SK-N-SH treated with all-trans-retinoic acid at 6 μM for 48 hours (cell line): ENCODE measurements at regions not wholly inside any gene's neighbourhood (a gene's known extent, or its start where the extent isn't known, plus 50 kb on each side); places are given as distances from the start of the nearest gene placed in this dataset.
"Not testable (repeated sequence)": the region's sequence is repeated elsewhere in the genome, so short reads cannot be mapped to it uniquely, and the experiment has no call there.

Source experiments
- ATAC-seq: fragments of 200-7000 bp; cut with Tn5 transposase; 3 replicates; pipeline ENCODE4 v1.9.1; 2020; ENCODE audit warnings: mild to moderate bottlenecking, moderate library complexity
- ARNTL ChIP-seq: fragments of 450-650 bp; formaldehyde crosslinking; IDR thresholded peaks from 2 replicates; pipeline ENCODE4 v1.5.0; 2020; ENCODE audit warnings: low read depth, mild to moderate bottlenecking, moderate library complexity, borderline replicate concordance
- BACH2 ChIP-seq: fragments of 250-450 bp; sonication (Bioruptor Pico); IDR thresholded peaks from 2 replicates; pipeline ENCODE4 v1.9.0; 2021; ENCODE audit warnings: mild to moderate bottlenecking, borderline replicate concordance
- CREB5 ChIP-seq: fragments of 250-450 bp; sonication (Bioruptor Pico); IDR thresholded peaks from 2 replicates; pipeline ENCODE4 v1.5.1; 2020; ENCODE audit warnings: low read depth, mild to moderate bottlenecking, moderate library complexity
- CSDC2 ChIP-seq: fragments of 250-450 bp; sonication (Bioruptor Pico); IDR thresholded peaks from 2 replicates; pipeline ENCODE4 v1.5.0; 2020; ENCODE audit warnings: mild to moderate bottlenecking, moderate library complexity
- ESRRG ChIP-seq: fragments of 250-450 bp; sonication (Bioruptor Pico); IDR thresholded peaks from 2 replicates; pipeline ENCODE4 v1.6.1; 2021; ENCODE audit warnings: mild to moderate bottlenecking
- GLIS3 ChIP-seq: fragments of 250-450 bp; sonication (Bioruptor Pico); IDR thresholded peaks from 2 replicates; pipeline ENCODE4 v1.5.0; 2020; ENCODE audit warnings: mild to moderate bottlenecking, moderate library complexity
- ISL1 ChIP-seq: fragments of 250-450 bp; sonication (Bioruptor Pico); IDR thresholded peaks from 2 replicates; pipeline ENCODE4 v2.1.2; 2022; ENCODE audit warnings: mild to moderate bottlenecking, moderate library complexity
- PATZ1 ChIP-seq: fragments of 250-450 bp; sonication (Bioruptor Pico); IDR thresholded peaks from 2 replicates; pipeline ENCODE4 v1.8.0; 2020; ENCODE audit warnings: mild to moderate bottlenecking, moderate library complexity, borderline replicate concordance
- PPARA ChIP-seq: fragments of 250-450 bp; sonication (Bioruptor Pico); IDR thresholded peaks from 2 replicates; pipeline ENCODE4 v1.5.0; 2020; ENCODE audit warnings: mild to moderate bottlenecking, borderline replicate concordance
- RARB ChIP-seq: fragments of 250-450 bp; sonication (Bioruptor Pico); IDR thresholded peaks from 2 replicates; pipeline ENCODE4 v1.8.0; 2021; ENCODE audit warnings: mild to moderate bottlenecking, moderate library complexity
- SNAI2 ChIP-seq: fragments of 250-450 bp; sonication (Bioruptor Pico); IDR thresholded peaks from 2 replicates; pipeline ENCODE4 v1.5.0; 2020; ENCODE audit warnings: mild to moderate bottlenecking, moderate library complexity
- TCF4 ChIP-seq: fragments of 250-450 bp; sonication (Bioruptor Pico); IDR thresholded peaks from 2 replicates; pipeline ENCODE4 v1.8.0; 2021; ENCODE audit warnings: mild to moderate bottlenecking, moderate library complexity, borderline replicate concordance
- TOX ChIP-seq: fragments of 250-450 bp; sonication (Bioruptor Pico); IDR thresholded peaks from 2 replicates; pipeline ENCODE4 v1.8.0; 2021; ENCODE audit warnings: mild to moderate bottlenecking, moderate library complexity, borderline replicate concordance
- TSHZ2 ChIP-seq: fragments of 250-450 bp; sonication (Bioruptor Pico); IDR thresholded peaks from 2 replicates; pipeline ENCODE4 v1.5.0; 2020; ENCODE audit warnings: mild to moderate bottlenecking, moderate library complexity
- ZC3H10 ChIP-seq: fragments of 250-450 bp; sonication (Bioruptor Pico); IDR thresholded peaks from 2 replicates; pipeline ENCODE4 v1.5.1; 2021; ENCODE audit warnings: mild to moderate bottlenecking, moderate library complexity
- ZFP3 ChIP-seq: fragments of 250-450 bp; sonication (Bioruptor Pico); IDR thresholded peaks from 2 replicates; pipeline ENCODE4 v1.5.0; 2020; ENCODE audit warnings: mild to moderate bottlenecking, moderate library complexity
- ZFP30 ChIP-seq: fragments of 450-650 bp; formaldehyde crosslinking; IDR thresholded peaks from 2 replicates; pipeline ENCODE4 v1.5.0; 2022; ENCODE audit warnings: mild to moderate bottlenecking, moderate library complexity
- ZNF565 ChIP-seq: fragments of 450-650 bp; formaldehyde crosslinking; conservative IDR thresholded peaks from 2 replicates; pipeline ENCODE4 v1.5.0; 2020; ENCODE audit warnings: low read depth, mild to moderate bottlenecking, moderate library complexity
- ZNF8 ChIP-seq: fragments of 450-650 bp; formaldehyde crosslinking; IDR thresholded peaks from 2 replicates; pipeline ENCODE4 v1.5.0; 2020; ENCODE audit warnings: mild to moderate bottlenecking, moderate library complexity
- TF ChIP-seq, protein P1 (sequence below): fragments of 250-450 bp; sonication (Bioruptor Pico); IDR thresholded peaks from 2 replicates; pipeline ENCODE4 v1.5.1; 2021; ENCODE audit warnings: mild to moderate bottlenecking, moderate library complexity

DNA sequence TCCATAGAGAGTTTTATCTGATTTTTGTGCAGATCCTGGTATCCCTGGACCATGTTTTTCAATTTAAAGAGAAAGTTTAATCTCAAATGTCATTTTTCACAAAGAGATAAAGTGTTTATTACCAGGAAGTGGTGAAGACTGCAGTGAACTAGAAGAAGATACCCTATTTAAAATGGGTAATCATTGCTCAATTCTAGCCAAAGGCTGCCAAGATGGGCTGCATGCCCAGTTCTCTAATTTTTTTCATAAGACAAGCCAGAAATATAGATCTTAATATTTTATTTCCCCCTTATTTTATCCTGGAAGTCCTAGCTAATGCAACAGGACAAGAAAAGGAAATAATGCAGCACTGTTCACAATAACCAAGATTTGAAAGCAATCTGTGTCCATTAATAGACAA is 343.5 kb downstream of the PCNX1 start:
- TF ChIP-seq ZFP30 (CRISPR knock-in tag) (no peak), ESRRG (CRISPR knock-in tag) (no peak), TCF4 (no peak), TOX (no peak), PATZ1 (no peak), ZFP3 (no peak), ARNTL (CRISPR knock-in tag) (no peak), ZC3H10 (CRISPR knock-in tag) (no peak)
- no peak for ATAC-seq

- ATAC-seq: not testable (repeated sequence)
Observed at GRCh38 chr14:71254091-71254719, 346.9 kb downstream of the PCNX1 start.

GRCh38 chr14:71261206-71261605 is 353.9 kb downstream of the PCNX1 start:
- TF ChIP-seq CREB5 (no peak), SNAI2 (CRISPR knock-in tag) (no peak), ZNF8 (CRISPR knock-in tag) (no peak), ZC3H10 (CRISPR knock-in tag) (no peak), TSHZ2 (no peak), TOX (no peak), GLIS3 (CRISPR knock-in tag) (no peak), ZNF565 (no peak), CSDC2 (CRISPR knock-in tag) (no peak), TCF4 (no peak), RARB (CRISPR knock-in tag) (no peak), ARNTL (CRISPR knock-in tag) (no peak), ZFP3 (no peak), PATZ1 (no peak), ISL1 (CRISPR knock-in tag) (no peak), ESRRG (CRISPR knock-in tag) (no peak), PPARA (no peak)
- TF ChIP-seq, protein P1, sequence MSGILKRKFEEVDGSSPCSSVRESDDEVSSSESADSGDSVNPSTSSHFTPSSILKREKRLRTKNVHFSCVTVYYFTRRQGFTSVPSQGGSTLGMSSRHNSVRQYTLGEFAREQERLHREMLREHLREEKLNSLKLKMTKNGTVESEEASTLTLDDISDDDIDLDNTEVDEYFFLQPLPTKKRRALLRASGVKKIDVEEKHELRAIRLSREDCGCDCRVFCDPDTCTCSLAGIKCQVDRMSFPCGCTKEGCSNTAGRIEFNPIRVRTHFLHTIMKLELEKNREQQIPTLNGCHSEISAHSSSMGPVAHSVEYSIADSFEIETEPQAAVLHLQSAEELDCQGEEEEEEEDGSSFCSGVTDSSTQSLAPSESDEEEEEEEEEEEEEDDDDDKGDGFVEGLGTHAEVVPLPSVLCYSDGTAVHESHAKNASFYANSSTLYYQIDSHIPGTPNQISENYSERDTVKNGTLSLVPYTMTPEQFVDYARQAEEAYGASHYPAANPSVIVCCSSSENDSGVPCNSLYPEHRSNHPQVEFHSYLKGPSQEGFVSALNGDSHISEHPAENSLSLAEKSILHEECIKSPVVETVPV (CRISPR knock-in tag): no peak
- TF ChIP-seq, all 23 proteins: peak for 0

DNA sequence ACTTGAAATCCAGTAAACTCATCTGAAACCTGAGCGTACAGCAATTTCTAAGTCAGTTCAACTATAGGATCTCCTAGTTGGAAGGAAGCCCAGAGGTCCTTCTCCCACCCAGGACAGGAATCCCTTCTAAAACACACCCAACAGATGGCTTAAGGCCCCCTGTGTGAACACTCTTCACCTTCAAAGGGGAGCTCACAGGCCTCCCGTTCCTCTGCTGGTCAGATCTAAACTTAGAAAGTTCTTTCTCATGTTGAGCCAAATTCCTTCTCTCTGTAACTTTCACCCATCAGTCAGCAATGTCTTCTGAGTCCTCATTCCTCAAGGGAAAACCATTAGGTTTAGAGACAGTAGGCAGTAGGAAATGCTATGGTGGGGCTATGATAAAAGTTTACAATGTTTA is 355.2 kb downstream of the PCNX1 start:
- no peak for ATAC-seq
- TF ChIP-seq SNAI2 (CRISPR knock-in tag): no peak
- no peak for TF ChIP-seq ESRRG (CRISPR knock-in tag)
- TF ChIP-seq PPARA: no peak
- TF ChIP-seq TSHZ2: no peak
- no peak for TF ChIP-seq GLIS3 (CRISPR knock-in tag)
- no peak for TF ChIP-seq ZFP3
- TF ChIP-seq ZC3H10 (CRISPR knock-in tag): no peak
- no peak for TF ChIP-seq RARB (CRISPR knock-in tag)
- no peak for TF ChIP-seq BACH2
- no peak for TF ChIP-seq PATZ1

More at GRCh38 chr14:71261206-71261605, 353.9 kb downstream of the PCNX1 start:
- ATAC-seq: no peak
